ENCODE measurements at regions not wholly inside any gene's neighbourhood (a gene's known extent, or its start where the extent isn't known, plus 50 kb on each side); places are given as distances from the start of the nearest gene placed in this dataset.

DNA sequence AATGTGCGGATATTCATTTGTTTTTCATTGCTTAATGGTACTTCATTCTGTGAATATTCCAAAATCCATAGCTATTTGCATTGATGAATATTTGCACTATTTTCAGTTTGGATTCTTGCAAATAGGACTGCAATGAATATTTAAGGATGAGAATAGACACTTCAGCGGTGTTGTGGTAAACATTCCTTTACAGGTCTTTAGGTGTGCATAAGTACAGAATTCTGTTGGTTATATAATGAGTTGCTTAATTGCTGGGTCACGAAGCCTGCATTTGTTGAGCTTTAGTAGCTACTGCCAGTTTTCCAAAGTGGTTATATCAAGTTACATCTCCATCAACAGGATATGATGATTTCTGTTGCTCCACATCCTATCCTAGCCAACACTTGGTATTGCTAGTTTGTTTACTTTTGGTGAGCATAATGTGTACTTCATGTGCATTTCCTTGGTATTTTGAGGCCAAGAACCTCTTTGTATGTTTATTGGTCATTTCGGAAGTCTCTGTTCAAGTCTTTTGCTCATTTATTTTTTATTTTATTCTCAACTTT is 64.2 kb upstream of the CYYR1 start:
- H3K9me3 ChIP-seq (ENCODE audit: control insufficient read depth, insufficient read depth, low read length), result peaks cover 5% of the 10 kb centered on the region; the same call in 1 of the 2 replicates
- H4K20me1 ChIP-seq (ENCODE audit: control insufficient read depth, insufficient read depth, low read depth, low read length), result no peaks in the 10 kb centered on the region
- no peaks in the 10 kb centered on the region for H3K4me1 ChIP-seq (ENCODE audit: control insufficient read depth, low read length)
- TF ChIP-seq, protein P1, sequence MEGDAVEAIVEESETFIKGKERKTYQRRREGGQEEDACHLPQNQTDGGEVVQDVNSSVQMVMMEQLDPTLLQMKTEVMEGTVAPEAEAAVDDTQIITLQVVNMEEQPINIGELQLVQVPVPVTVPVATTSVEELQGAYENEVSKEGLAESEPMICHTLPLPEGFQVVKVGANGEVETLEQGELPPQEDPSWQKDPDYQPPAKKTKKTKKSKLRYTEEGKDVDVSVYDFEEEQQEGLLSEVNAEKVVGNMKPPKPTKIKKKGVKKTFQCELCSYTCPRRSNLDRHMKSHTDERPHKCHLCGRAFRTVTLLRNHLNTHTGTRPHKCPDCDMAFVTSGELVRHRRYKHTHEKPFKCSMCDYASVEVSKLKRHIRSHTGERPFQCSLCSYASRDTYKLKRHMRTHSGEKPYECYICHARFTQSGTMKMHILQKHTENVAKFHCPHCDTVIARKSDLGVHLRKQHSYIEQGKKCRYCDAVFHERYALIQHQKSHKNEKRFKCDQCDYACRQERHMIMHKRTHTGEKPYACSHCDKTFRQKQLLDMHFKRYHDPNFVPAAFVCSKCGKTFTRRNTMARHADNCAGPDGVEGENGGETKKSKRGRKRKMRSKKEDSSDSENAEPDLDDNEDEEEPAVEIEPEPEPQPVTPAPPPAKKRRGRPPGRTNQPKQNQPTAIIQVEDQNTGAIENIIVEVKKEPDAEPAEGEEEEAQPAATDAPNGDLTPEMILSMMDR (IDR thresholded peaks at IDR 0.05; ENCODE audit: low read depth, low read length, poor library complexity, severe bottlenecking), result no peak
- no peak overlapping the region for H3K4me3 ChIP-seq (ENCODE audit: low read length)
- no peaks in the 10 kb centered on the region for H3K36me3 ChIP-seq (ENCODE audit: control insufficient read depth, low read length)
- H3K27ac ChIP-seq (ENCODE audit: low read depth, low read length), result no peak overlapping the region
- H3K9me2 ChIP-seq (replicated peaks; ENCODE audit: control insufficient read depth, low read length), result no peaks in the 10 kb centered on the region
- no peaks in the 10 kb centered on the region for H3K27me3 ChIP-seq (ENCODE audit: control insufficient read depth, low read length)
- H3F3A ChIP-seq (ENCODE audit: control insufficient read depth, insufficient read depth), result no peaks in the 10 kb centered on the region
- H3K79me2 ChIP-seq (ENCODE audit: control insufficient read depth, low read length), result no peaks in the 10 kb centered on the region
- no peak overlapping the region for H3K4me2 ChIP-seq (ENCODE audit: low read length)

DNA sequence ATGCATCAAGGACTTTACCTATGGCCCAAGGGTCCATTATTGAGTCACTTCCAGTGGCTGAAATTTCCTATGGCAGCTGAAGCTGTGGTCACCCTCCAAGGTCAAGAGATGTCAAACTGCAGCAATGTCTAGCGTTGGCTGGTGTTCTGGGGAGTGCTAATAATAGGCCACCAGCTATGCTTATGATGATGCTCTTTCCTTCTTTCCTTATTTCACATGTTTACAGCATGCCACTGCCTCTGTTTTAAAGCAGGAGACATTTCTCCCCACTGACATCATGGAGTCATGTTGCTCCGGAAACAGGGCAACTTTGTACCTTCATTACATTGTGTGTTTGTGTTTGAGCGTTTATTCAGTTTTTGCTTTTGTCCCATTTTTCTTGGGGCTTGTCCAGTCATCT is 62.6 kb upstream of the CYYR1 start:
- H3K9me3 ChIP-seq (ENCODE audit: control insufficient read depth, insufficient read depth, low read length), result peaks cover 5% of the 10 kb centered on the region; the same call in 1 of the 2 replicates

DNA sequence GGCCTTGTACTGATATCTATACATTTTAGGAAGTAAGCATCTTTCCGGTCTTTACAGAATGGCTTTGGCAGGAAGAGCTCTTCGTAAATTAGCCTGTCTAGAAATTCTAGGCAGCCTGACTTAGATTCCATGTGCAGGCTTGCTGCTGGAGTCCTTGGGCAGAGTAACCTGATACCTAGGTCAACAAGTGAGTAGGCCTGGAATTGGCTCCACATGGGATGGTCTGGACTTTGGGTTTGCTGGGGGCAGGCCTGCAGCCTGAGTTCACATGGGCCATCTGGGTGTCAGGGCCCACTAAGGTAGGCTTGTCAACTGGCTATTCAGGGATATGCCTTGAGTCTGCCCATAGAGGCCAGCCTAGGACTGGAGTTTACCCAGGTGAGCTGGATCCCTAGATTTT is 59.6 kb upstream of the CYYR1 start:
- Histone ChIP-seq H3K27ac (ENCODE audit: low read depth, low read length) (no peak overlapping the region), H3K79me2 (ENCODE audit: control insufficient read depth, low read length) (no peaks in the 10 kb centered on the region), H3K4me3 (ENCODE audit: low read length) (no peak overlapping the region), H3K27me3 (ENCODE audit: control insufficient read depth, low read length) (no peaks in the 10 kb centered on the region), H3K4me1 (ENCODE audit: control insufficient read depth, low read length) (no peaks in the 10 kb centered on the region), H3K36me3 (ENCODE audit: control insufficient read depth, low read length) (no peaks in the 10 kb centered on the region), H3K9me2 (replicated peaks; ENCODE audit: control insufficient read depth, low read length) (no peaks in the 10 kb centered on the region), H3K4me2 (ENCODE audit: low read length) (no peak overlapping the region), H4K20me1 (ENCODE audit: control insufficient read depth, insufficient read depth, low read depth, low read length) (no peaks in the 10 kb centered on the region), H3F3A (ENCODE audit: control insufficient read depth, insufficient read depth) (no peaks in the 10 kb centered on the region), H3K9me3 (ENCODE audit: control insufficient read depth, insufficient read depth, low read length) (peaks cover 5% of the 10 kb centered on the region; the same call in 1 of the 2 replicates)
- TF ChIP-seq, protein P1 (IDR thresholded peaks at IDR 0.05; ENCODE audit: low read depth, low read length, poor library complexity, severe bottlenecking), result no peak
- no peak for TF ChIP-seq EZH2phosphoT487 (IDR thresholded peaks at IDR 0.05; ENCODE audit: borderline replicate concordance, low read length)

More for the DNA sequence above, 62.6 kb upstream of the CYYR1 start:
- no peak for TF ChIP-seq EZH2phosphoT487 (IDR thresholded peaks at IDR 0.05; ENCODE audit: borderline replicate concordance, low read length)
- TF ChIP-seq, protein P1 (IDR thresholded peaks at IDR 0.05; ENCODE audit: low read depth, low read length, poor library complexity, severe bottlenecking), result no peak
- H3K79me2 ChIP-seq (ENCODE audit: control insufficient read depth, low read length), result no peaks in the 10 kb centered on the region
- H3K36me3 ChIP-seq (ENCODE audit: control insufficient read depth, low read length), result no peaks in the 10 kb centered on the region
- no peak overlapping the region for H3K4me2 ChIP-seq (ENCODE audit: low read length)
- no peaks in the 10 kb centered on the region for H3K9me2 ChIP-seq (replicated peaks; ENCODE audit: control insufficient read depth, low read length)
- H3K27ac ChIP-seq (ENCODE audit: low read depth, low read length), result no peak overlapping the region
- H3K4me3 ChIP-seq (ENCODE audit: low read length), result no peak overlapping the region
- no peaks in the 10 kb centered on the region for H4K20me1 ChIP-seq (ENCODE audit: control insufficient read depth, insufficient read depth, low read depth, low read length)
- H3K27me3 ChIP-seq (ENCODE audit: control insufficient read depth, low read length), result no peaks in the 10 kb centered on the region
- no peaks in the 10 kb centered on the region for H3F3A ChIP-seq (ENCODE audit: control insufficient read depth, insufficient read depth)
- no peaks in the 10 kb centered on the region for H3K4me1 ChIP-seq (ENCODE audit: control insufficient read depth, low read length)
